Sigmoid colon (tissue), 6 donors: ENCODE measurements at regions not wholly inside any gene's neighbourhood (a gene's known extent, or its start where the extent isn't known, plus 50 kb on each side); places are given as distances from the start of the nearest gene placed in this dataset.

ENCODE experiments used
- DNase-seq: peaks from one replicate; pipeline ENCODE4 v3.0.0-alpha.2; 2019
- H3K27ac ChIP-seq, 4 donors: fragments of 200-600 bp; sonication (generic); one replicate each; pipeline ENCODE4 v1.5.1; 2016 to 2019; ENCODE audit warnings: mild to moderate bottlenecking in 1 of 4
- H3K27me3 ChIP-seq, 3 donors: fragments of 200-600 bp; sonication (generic); one replicate each; pipeline ENCODE4 v1.5.1; 2019; ENCODE audit warnings: mild to moderate bottlenecking in 1 of 3
- H3K36me3 ChIP-seq, 4 donors: fragments of 200-600 bp; sonication (generic); one replicate each; pipeline ENCODE4 v1.5.1; 2016 to 2019
- H3K4me1 ChIP-seq, 4 donors: fragments of 200-600 bp; sonication (generic); one replicate each; pipeline ENCODE4 v1.5.1; 2017 to 2019
- H3K4me3 ChIP-seq, 4 donors: fragments of 200-600 bp; sonication (generic); one replicate each; pipeline ENCODE4 v1.5.1; 2017 to 2019; ENCODE audit warnings: mild to moderate bottlenecking in 2 of 4, moderate library complexity in 1 of 4
- H3K9me3 ChIP-seq, 4 donors: fragments of 200-600 bp in 3 of 4; sonication (generic) in 3 of 4; one replicate each; pipeline versions ENCODE4 v1.5.1 to v1.6.1; 2013 to 2019
- CTCF ChIP-seq, 4 experiments: fragments of 450-650 bp in 3 of 4; fragments of 200-600 bp in 1 of 4; IDR thresholded peaks; one replicate each; pipeline ENCODE4 v1.5.1; 2016 to 2019; ENCODE audit warnings: antibody characterized with exemption in 4 of 4, mild to moderate bottlenecking in 3 of 4, moderate library complexity in 2 of 4
- EP300 ChIP-seq, 4 donors: sonication (generic); formaldehyde crosslinking; IDR thresholded peaks; one replicate each; pipeline ENCODE4 v1.6.1; 2017; ENCODE audit warnings: antibody characterized with exemption in 4 of 4
- POLR2A ChIP-seq, 2 donors: fragments of 450-650 bp; IDR thresholded peaks; one replicate each; pipeline ENCODE4 v1.6.1; 2016; ENCODE audit warnings: antibody characterized with exemption in 2 of 2, mild to moderate bottlenecking in 2 of 2, moderate library complexity in 2 of 2
- POLR2AphosphoS5 ChIP-seq, 4 donors: sonication (generic); formaldehyde crosslinking; IDR thresholded peaks; one replicate each; pipeline ENCODE4 v1.6.1; 2017; ENCODE audit warnings: antibody characterized with exemption in 4 of 4
- WGBS, 2 donors: extraction: QIAGEN DNeasy Blood & Tissue Kit; methylation state at CpG; one replicate each; pipeline ENCODE4 v1.1.7; 2013; 5-methylcytosine and 5-hydroxymethylcytosine counted together
- intact Hi-C: fragments of 100-400 bp; cut with DNase I; formaldehyde crosslinking; loops from one replicate; pipeline ENCODE4 v1.15.1; 2023
- donor health status: healthy with polysubstance abuse.
- donor health status: healthy.

GRCh38 chr12:76202621-76203020 lies 118.1 kb upstream of the NAP1L1 start:
- intact Hi-C loops, result no loop called here
- Histone ChIP-seq H3K27ac (no peak overlapping the region), H3K9me3 (peaks cover 0 to 20% (median 11%) of the 10 kb centered on the region in 4 donors)

DNA sequence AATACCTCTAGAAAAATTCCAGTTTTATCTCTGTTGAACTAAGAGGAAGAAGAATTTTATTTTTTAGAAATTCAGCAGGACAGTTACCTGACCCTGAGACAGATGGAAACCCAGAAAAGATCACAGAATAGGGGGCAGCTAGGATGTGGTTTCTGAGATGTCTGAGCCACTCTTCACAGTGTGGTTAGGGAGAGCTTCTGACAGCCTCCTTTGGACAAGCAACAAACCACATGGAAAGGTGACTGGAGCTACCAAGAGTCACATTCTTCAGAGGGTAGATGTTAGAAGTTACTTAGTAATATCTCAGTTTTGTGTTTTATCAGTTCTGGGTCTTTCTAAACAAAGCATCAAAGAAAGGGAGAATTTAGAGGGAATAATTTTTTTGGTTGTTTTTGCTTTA lies 117.3 kb upstream of the NAP1L1 start:
- intact Hi-C loops, result no loop called here
- H3K27me3 ChIP-seq, result no peaks in the 10 kb centered on the region
- H3K9me3 ChIP-seq, result peaks cover 0 to 20% (median 11%) of the 10 kb centered on the region in 4 donors
- H3K27ac ChIP-seq, result no peak overlapping the region
- no peak overlapping the region for H3K4me3 ChIP-seq
- TF ChIP-seq POLR2A (IDR thresholded peaks at IDR 0.05), result no peak
- no peak for TF ChIP-seq EP300 (IDR thresholded peaks at IDR 0.05)
- TF ChIP-seq CTCF (IDR thresholded peaks at IDR 0.05), result no peak
- TF ChIP-seq POLR2AphosphoS5 (IDR thresholded peaks at IDR 0.05), result no peak
- no peak for DNase-seq
- H3K4me1 ChIP-seq, result no peaks in the 10 kb centered on the region
- H3K36me3 ChIP-seq, result no peaks in the 10 kb centered on the region

More at GRCh38 chr12:76202621-76203020, 118.1 kb upstream of the NAP1L1 start:
- Histone ChIP-seq H3K36me3 (no peaks in the 10 kb centered on the region), H3K4me1 (no peaks in the 10 kb centered on the region), H3K27me3 (no peaks in the 10 kb centered on the region), H3K4me3 (no peak overlapping the region)
- DNase-seq, result no peak
- no peak for TF ChIP-seq POLR2A (IDR thresholded peaks at IDR 0.05)
- TF ChIP-seq POLR2AphosphoS5 (IDR thresholded peaks at IDR 0.05), result no peak
- TF ChIP-seq CTCF (IDR thresholded peaks at IDR 0.05), result no peak
- TF ChIP-seq EP300 (IDR thresholded peaks at IDR 0.05), result no peak

DNA sequence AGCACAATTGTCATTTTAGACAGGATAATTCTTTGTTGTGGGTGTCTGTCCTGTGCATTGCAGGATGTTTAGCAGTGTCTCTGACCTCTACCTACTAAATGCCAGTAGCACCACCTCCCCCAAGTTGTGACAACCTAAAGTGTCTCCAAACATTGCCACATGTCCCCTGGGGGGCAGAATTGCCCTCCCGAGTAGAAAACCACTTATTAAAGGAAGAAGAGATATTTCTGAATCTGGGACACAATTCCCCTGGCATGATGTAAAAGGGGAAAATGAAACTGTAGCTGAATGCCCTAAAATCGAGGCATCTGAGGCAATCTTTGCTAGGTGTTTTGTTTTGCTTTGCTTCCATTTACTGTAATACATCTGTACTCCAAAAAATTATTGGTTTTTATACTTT lies 116.8 kb upstream of the NAP1L1 start:
- DNase-seq, result no peak
- peaks cover 0 to 20% (median 11%) of the 10 kb centered on the region in 4 donors for H3K9me3 ChIP-seq
- no peaks in the 10 kb centered on the region for H3K4me1 ChIP-seq
- H3K27me3 ChIP-seq, result no peaks in the 10 kb centered on the region
- no peak overlapping the region for H3K4me3 ChIP-seq
- TF ChIP-seq CTCF (IDR thresholded peaks at IDR 0.05), result no peak
- TF ChIP-seq EP300 (IDR thresholded peaks at IDR 0.05), result no peak
- no peak for TF ChIP-seq POLR2AphosphoS5 (IDR thresholded peaks at IDR 0.05)
- TF ChIP-seq POLR2A (IDR thresholded peaks at IDR 0.05), result no peak
- intact Hi-C loops, result no loop called here
- no peak overlapping the region for H3K27ac ChIP-seq
- 30 to 44% methylated on average over 2 of the region's 2 CpGs for WGBS, 2 donors
- H3K36me3 ChIP-seq, result no peaks in the 10 kb centered on the region

DNA sequence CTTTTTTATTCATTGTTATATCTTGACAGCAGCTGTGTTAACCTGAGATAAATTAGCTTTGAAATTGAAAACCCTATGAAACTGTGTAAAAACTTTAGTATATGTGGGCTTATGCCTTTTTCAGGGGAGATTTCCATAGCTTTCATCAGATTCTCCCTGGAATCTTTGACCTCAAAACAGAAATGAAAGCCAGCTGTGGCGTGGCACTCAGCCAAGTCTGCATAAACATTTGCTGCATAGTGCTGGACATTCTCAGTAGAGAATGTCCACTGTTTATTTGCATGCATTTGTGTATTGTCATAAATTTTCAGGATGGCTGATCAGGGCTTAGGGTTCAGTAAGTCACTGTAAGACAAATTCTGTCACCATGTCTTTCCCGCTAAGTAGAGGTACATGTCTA lies 115.3 kb upstream of the NAP1L1 start:
- Histone ChIP-seq H3K9me3 (peaks cover 0 to 20% (median 11%) of the 10 kb centered on the region in 4 donors), H3K4me1 (no peaks in the 10 kb centered on the region), H3K4me3 (no peak overlapping the region), H3K27me3 (no peaks in the 10 kb centered on the region), H3K27ac (no peak overlapping the region), H3K36me3 (no peaks in the 10 kb centered on the region)
- no peak for TF ChIP-seq POLR2A (IDR thresholded peaks at IDR 0.05)
- no peak for TF ChIP-seq POLR2AphosphoS5 (IDR thresholded peaks at IDR 0.05)
- no peak for TF ChIP-seq EP300 (IDR thresholded peaks at IDR 0.05)
- TF ChIP-seq CTCF (IDR thresholded peaks at IDR 0.05), result no peak
- 83 to 86% methylated on average over 2 of the region's 2 CpGs for WGBS, 2 donors
- intact Hi-C loops, result no loop called here
- no peak for DNase-seq

DNA sequence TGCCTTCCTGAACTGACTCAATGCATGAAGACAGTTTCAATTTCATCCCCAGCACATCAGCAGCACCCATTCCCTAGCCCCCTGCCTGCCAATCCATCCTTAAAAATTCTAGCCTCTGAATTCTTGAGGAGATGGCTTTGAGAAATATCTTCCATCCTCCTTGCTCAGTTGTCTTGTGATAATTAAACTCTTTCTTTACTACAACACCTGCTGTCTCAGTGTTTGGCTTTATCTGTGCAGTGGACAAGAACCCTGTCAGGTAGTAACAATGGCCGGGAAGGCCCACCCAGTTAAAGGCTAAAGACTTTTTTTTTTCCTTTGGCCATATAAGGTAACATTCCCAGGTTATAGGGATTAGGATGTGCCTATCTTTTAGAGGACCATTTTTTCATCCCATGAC lies 114.4 kb upstream of the NAP1L1 start:
- Histone ChIP-seq H3K27me3 (no peaks in the 10 kb centered on the region), H3K4me3 (no peak overlapping the region), H3K9me3 (peaks cover 0 to 20% (median 11%) of the 10 kb centered on the region in 4 donors), H3K4me1 (no peaks in the 10 kb centered on the region), H3K36me3 (no peaks in the 10 kb centered on the region), H3K27ac (no peak overlapping the region)
- intact Hi-C loops, result no loop called here
- no peak for DNase-seq
- no peak for TF ChIP-seq EP300 (IDR thresholded peaks at IDR 0.05)
- WGBS, 2 donors, result 91 to 95% methylated on average over 1 of the region's 1 CpG
